ENCODE measurements at regions not wholly inside any gene's neighbourhood (a gene's known extent, or its start where the extent isn't known, plus 50 kb on each side); places are given as distances from the start of the nearest gene placed in this dataset.
"Not testable (repeated sequence)": the region's sequence is repeated elsewhere in the genome, so short reads cannot be mapped to it uniquely, and the experiment has no call there.

GRCh38 chr7:26424319-26424718, 132.7 kb downstream of the SNX10 start:
- not testable (repeated sequence) for DNase-seq

GRCh38 chr7:26425655-26426054, 134.0 kb downstream of the SNX10 start:
- DNase-seq, result peak; percentile 47

DNA sequence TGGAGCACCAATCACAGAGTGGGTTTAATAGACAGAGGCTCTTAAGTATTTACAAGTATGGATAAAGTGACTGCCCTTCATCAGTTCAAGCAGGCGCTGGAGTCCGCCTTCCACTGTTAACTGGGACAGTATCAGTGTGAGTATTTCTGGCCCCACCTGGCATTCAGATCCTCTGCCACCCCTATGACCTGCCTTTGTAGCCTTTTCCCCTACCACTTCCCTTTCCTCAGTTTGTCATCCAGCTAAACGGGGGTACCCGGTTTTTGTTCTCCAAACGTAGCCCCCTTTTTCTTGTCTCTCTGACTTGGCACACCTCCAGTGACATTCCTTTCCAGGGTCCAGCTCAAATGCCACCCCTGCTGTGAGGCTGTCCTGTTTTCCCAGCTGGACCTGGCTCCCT, 134.4 kb downstream of the SNX10 start:
- DNase-seq, result peak; percentile 49

GRCh38 chr7:26428571-26428970, 136.9 kb downstream of the SNX10 start:
- no peak for DNase-seq

DNA sequence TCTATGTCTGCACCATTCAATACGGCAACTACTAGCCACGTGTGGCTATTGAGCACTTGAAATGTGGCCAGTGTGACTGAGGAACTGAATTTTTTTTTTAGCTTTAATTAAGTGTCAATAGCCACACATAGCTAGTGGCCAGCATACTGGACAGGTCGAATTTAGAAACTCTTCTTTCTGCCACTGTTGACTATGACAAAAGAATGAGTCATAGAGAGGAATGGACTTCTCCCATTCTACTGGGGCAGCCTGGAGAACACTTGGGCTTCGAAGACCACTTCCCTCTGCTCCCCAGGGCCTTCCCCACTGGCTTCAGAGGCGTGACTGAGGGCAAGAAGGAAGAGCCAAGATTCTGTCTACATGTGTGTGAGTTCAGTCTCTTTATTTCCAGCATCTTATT, 137.5 kb downstream of the SNX10 start:
- no peak for DNase-seq

DNA sequence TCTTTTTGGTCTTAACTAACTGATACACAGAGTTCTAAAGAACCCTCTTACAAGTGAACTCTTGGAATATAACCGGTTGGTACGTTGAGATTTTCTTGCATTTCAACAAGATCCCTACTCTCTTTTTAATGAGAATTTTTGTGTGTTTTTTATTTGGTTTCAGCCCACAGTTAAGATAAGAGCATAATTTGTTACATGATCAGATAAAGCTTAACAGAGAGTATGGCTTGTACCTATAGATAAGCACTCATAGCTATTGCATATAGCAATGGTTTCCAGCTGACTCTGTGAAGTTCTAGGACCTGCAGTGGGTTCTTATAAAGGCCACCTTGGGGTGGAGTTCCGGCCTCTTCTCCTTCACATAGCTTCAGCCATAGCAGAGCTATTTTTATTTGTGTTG, 143.3 kb downstream of the SNX10 start:
- DNase-seq, result no peak

- peak; percentile 72 for DNase-seq
These were observed 145.4 kb downstream of the SNX10 start for GRCh38 chr7:26437003-26437532.

DNA sequence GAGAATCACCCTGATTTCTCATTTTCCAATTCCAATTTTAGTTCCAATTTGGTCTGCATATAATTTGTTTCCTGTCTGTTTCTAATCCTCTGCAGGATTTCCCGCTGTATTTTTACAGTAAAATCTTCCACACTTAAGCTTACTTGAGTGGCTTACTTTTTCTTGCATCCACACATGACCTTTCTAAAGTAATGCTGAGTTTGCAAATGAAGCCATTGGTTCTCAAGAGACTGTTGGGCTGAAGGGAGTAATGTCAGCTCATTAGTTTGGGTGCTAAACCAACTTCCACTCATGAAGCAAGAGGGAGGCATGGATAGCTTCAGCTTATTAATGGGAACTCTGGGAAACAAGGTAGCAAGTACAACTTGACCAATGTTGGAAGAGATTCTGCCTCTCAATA, 146.4 kb downstream of the SNX10 start:
- DNase-seq, result no peak

DNA sequence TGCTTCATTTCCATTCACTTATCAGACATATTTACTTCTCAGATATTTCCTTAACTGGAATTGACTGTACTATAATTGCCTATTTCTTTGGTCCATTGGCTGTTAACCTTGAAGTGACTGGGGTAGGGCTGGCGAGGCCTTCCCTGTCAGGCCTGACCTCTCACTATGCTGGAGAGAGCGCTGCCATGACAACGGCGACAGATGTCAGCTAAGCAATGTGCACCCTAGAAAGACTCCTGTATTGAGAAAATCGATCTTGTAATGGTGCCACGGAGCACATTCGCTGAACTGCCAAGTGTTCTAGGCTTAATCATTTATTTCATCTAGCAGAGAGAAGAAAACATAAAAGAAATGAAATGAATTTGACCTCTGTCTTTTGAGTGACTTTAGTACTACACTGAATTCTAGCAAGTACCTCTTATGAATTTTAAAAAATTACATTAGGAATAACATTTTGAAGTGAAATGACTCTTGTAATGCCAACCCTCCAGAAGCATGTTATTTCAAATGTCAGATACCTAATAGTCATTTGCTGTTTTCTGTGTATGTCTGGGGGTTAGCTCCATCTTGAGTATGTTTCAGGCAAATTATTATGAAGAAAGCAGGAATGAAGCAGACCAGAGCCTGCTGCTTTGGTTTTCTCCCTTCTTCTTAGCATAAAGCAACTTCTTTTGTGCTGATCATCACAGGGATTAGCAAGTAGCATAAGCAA, 148.0 kb downstream of the SNX10 start:
- peak; percentile 87 for DNase-seq

DNA sequence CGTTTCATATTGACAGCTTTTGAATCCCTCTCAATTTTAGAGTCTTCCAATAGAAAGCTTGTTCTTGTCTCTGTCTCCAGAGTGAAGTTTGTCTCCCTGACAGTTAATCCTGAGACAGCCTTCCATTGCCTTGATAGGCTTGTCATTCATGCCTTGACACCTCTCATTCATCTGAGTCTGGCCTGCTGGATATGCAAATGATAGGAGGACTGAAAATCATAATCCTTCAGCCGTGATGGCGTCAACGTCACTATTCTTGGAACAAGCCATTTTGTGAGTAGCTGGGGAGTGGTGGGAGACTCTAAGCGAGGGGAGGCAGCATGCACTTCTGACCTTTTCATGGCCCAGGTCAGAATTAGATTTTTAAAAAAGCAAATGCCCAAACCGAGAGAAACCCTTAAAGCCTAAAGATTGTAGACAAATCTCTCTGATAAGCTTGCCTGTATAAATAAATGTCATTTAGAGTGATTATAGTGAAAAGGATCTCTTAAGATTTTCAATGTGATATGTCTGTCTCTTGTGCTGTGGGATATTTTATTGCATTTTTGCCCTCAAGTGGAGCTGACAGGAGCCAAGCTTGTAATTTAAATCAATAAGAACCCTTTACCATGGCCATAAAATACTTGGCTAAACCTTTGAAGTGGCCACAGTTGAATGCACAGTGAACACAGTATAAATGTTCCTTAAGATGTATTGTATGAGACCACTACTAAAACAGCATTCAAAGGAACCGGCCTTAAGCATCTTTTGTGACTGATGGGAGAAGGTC, 148.8 kb downstream of the SNX10 start:
- no peak for DNase-seq

DNA sequence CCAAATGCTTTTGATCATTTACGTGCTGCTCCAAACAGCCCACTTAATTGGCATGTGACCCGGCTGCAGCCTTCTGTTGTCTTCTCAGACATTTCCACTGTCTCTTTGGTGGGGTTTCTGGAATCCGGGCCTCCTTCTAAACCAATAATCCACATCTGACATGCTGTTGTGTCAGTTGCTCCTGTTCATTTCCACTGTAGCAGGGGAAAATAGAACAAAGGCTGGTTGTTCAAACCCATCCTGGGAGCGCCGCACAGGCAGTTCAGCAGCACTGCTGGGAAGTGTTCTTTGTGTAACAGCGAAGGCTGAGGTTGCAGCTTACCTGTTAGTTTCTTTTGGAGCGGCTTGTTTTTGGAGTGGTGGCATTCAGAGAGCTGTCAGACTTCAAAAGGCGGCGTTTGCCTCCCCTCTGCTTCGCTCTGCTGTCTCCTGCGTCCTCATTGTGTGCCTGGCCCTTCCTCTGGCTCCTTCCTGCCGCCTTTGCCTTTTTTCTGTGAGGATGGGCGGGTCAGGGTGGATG, 149.4 kb downstream of the SNX10 start:
- DNase-seq, result no peak

GRCh38 chr7:26441611-26442277, 150.1 kb downstream of the SNX10 start:
- DNase-seq, result no peak

GRCh38 chr7:26443006-26443405, 151.3 kb downstream of the SNX10 start:
- no peak for DNase-seq

DNA sequence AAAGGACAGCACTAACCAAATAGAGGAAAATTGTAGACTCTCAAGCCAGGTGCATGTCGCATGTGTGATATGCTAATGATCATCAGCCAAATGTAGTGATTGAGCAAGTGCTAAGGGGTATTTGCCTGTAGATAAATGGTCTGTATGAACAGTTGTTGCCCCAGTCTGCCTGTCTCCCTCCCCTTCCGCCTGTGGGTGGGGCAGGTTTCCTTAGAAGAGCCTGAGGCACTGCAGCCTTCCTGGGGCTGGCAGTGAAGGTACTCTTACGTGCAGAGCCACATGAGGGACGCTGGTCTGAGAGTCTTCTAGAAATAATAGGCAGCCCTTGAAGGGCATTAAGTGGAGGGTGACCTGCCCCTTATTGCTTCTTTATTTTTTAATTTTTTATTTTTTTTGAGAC, 152.1 kb downstream of the SNX10 start:
- DNase-seq, result peak; percentile 71

DNA sequence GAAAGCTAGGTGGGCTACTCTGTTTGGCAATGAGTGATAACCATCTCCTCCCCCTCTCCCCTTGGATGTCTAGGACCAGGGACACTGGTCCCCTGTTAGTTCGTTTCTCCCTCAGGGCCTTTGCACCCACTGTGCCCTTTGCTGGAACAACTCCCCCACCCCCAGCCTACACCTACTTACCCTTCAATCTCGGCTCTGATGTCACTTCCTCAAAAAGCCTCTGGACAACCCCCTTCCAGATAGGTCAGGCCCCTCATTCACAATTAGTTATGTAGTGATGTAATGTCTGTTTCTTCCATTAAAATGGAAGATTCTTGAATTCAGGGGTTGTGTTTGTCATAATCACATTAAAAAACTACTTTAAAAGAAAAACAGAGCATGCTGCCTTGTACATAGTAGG, 152.9 kb downstream of the SNX10 start:
- no peak for DNase-seq

DNA sequence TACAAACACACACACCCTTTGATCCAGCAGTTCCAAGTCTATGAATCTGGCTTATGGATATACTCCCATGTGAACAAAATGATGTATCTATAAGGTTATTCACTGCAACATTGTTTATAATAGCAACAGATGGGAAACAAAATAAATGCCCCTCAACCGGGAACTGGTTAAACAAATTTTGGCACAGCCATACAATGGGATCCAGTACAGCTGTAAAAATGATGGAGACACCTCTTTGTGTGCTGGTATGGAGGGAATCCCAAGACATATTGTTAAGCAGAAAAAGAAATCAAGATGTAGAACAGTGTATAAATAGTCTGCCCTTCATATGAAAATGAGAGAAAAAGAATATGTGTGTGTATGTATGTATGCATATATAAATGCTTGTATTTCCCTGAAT, 155.5 kb downstream of the SNX10 start:
- no peak for DNase-seq

DNA sequence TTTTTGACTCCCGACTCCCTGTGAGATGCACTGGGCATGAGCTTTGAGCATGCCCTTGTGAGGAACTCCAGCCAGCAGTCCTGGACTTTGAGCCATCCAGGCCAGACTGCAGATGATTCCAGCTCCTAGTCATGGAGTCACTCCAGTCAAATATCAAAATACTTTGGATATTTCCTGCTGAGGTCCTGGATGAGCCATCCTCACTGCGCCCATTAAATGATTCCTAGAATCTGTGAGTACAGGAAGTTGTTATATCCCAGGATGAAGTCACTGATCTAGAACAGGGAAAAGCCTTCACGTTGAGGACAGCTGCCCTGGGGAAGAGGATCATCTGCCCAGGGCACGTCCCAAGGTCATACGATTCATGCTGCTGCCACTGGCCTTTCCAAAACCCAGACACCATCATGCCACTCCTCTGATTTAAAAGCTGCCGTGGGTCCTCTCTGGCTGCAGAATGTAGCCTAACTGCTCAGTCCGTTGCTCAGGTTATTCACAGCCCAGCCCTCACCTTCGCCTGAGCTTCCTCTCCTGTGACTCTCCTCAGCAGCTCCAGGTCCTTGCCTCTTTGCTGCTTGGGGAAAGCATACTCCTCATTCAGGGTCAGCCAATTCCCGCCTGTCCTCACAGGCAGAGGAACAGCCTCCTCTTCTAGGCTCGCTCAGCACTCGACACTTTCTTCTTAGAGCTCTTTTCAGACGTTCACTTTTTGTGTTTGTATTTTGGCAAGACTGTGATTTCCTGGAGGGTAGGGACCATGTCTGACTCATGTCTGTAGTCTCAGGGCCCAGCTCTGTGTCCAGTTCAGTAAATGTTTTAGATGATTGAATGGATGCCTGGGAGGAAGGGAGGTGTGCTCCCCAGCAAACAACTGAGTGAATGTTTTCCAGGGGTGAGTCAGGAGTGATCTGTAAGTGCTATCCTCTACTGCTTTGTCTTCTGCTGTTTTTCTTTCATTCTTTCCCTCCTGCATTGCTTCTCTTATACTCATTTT, 157.8 kb downstream of the SNX10 start:
- DNase-seq, result no peak

GRCh38 chr7:26451997-26452396, 160.3 kb downstream of the SNX10 start:
- DNase-seq, result peak; percentile 24

GRCh38 chr7:26454180-26454579, 162.5 kb downstream of the SNX10 start:
- no peak for DNase-seq

DNA sequence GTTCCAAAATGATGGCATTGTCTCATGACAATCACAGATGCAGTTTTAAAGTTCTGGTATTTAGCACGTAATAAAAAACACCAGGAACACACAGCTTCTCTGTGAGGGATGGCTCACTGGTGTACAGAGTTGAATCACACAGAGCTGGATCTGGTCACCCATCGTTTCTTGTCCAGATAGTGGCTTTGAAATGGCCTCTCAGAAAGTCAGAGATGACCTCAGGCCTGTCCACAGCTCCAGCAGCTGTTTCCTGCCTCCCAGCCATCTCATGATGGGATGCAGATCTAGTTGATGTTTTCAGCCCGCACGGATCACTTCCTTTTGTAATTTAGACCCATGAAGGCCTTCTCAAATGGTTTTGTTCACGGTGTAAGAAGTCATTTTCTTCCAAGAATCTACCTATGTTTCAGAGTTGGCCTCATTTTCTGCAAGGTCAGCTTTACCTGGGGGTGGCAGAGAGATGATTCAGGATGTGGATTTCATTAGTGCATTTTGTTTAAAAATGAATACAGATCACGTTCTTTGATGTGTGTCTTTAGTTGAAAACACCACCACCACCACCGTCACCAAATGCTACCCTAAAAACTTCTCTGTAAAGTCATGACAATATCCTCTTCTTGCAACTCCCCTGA, 166.2 kb downstream of the SNX10 start:
- DNase-seq, result peak; percentile 38

DNA sequence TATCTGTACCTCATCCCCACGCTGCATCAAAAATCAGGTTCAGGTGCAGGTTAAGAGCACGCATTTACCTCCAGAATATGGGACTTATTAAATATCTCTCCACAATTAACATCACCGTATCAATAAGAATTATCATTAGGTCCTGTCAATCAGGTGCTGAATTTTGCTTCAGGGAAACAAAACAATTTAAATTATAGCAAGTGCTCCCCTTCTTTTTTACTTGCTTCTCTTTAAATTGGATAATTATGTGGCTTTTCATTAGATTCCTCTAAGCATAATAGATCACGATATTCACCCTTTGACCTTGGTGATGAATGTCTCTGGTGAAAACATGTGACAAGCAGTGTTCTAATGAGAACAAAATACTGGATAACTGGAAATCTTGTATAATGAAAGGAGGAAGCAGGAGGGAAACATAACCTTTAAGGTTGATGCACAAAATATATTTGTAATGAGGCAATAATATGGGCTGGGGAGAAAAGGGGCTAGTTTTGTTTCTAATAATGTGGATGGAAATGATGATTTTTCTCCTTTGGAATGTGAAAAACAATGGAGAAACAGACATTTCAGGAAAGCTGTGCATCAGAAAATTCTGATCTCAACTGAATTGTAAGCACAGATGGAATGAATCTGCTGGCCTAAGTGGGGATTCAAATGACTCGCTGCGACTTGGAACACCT, 166.9 kb downstream of the SNX10 start:
- no peak for DNase-seq

All from NCI-H146 (cell line).